Limb (tissue), 2 donors: ENCODE measurements at regions not wholly inside any gene's neighbourhood (a gene's known extent, or its start where the extent isn't known, plus 50 kb on each side); places are given as distances from the start of the nearest gene placed in this dataset.

Experiments used
- DNase-seq, 2 donors: peaks; one replicate each; pipeline ENCODE4 v3.0.0-alpha.2; 2016; ENCODE audit errors: extremely low spot score in 2 of 2

GRCh38 chr1:22264464-22265341 lies 121.8 kb upstream of the WNT4 start:
- no peak for DNase-seq

GRCh38 chr1:22266141-22266540 lies 123.2 kb upstream of the WNT4 start:
- DNase-seq: no peak

- DNase-seq: no peak
These were observed 124.7 kb upstream of the WNT4 start for GRCh38 chr1:22267413-22268175.

GRCh38 chr1:22268327-22268726 lies 125.4 kb upstream of the WNT4 start:
- no peak for DNase-seq

- no peak for DNase-seq
These were observed 129.2 kb upstream of the WNT4 start for GRCh38 chr1:22271847-22272801.

GRCh38 chr1:22273686-22274681 lies 131.1 kb upstream of the WNT4 start:
- no peak for DNase-seq

GRCh38 chr1:22275167-22275566 lies 132.3 kb upstream of the WNT4 start:
- DNase-seq: no peak

- peak in 1 of 2 donors; percentile 84 for DNase-seq
These were observed 132.9 kb upstream of the WNT4 start for GRCh38 chr1:22275626-22276395.

- DNase-seq: no peak
These were observed 133.5 kb upstream of the WNT4 start for GRCh38 chr1:22276396-22276748.

- DNase-seq: no peak
These were observed 134.8 kb upstream of the WNT4 start for GRCh38 chr1:22277662-22278061.

GRCh38 chr1:22279735-22280134 lies 136.8 kb upstream of the WNT4 start:
- DNase-seq: no peak

GRCh38 chr1:22280526-22280925 lies 137.6 kb upstream of the WNT4 start:
- DNase-seq: no peak

GRCh38 chr1:22281521-22282363 lies 138.8 kb upstream of the WNT4 start:
- DNase-seq: no peak

- no peak for DNase-seq
These were observed 139.6 kb upstream of the WNT4 start for GRCh38 chr1:22282364-22282995.

GRCh38 chr1:22283596-22283995 lies 140.7 kb upstream of the WNT4 start:
- no peak for DNase-seq

GRCh38 chr1:22284236-22284635 lies 141.3 kb upstream of the WNT4 start:
- DNase-seq: no peak

- DNase-seq: no peak
These were observed 142.1 kb upstream of the WNT4 start for GRCh38 chr1:22284906-22285548.
